ENCODE measurements at regions not wholly inside any gene's neighbourhood (a gene's known extent, or its start where the extent isn't known, plus 50 kb on each side); places are given as distances from the start of the nearest gene placed in this dataset.

GRCh38 chr5:5979377-5979760, 399.0 kb downstream of the MED10 start:
- TF ChIP-seq CTCF (IDR thresholded peaks at IDR 0.05) (no peak), POLR2AphosphoS5 (IDR thresholded peaks at IDR 0.05) (no peak), EP300 (IDR thresholded peaks at IDR 0.05) (no peak), POLR2A (IDR thresholded peaks at IDR 0.05; ENCODE audit: low read depth) (no peak)
- Histone ChIP-seq H3K4me3 (no peak overlapping the region), H3K4me1 (peaks cover 0 to 3% (median 0%) of the 10 kb centered on the region in 4 donors), H3K27ac (replicated peaks in 1 of 4) (no peak overlapping the region), H3K9me3 (no peaks in the 10 kb centered on the region), H3K36me3 (no peaks in the 10 kb centered on the region), H3K27me3 (peaks cover 0 to 9% (median 0%) of the 10 kb centered on the region in 4 donors)
- WGBS: 71% methylated on average over 3 of the region's 3 CpGs
- DNase-seq (ENCODE audit: extremely low spot score): peak; percentile 68
- intact Hi-C loops (cut with DNase I): no loop called here

- Histone ChIP-seq H3K27ac (replicated peaks in 1 of 4) (no peak overlapping the region), H3K4me1 (peaks cover 0 to 3% (median 0%) of the 10 kb centered on the region in 4 donors)
Observed at GRCh38 chr5:5978501-5979376, 399.6 kb downstream of the MED10 start.

GRCh38 chr5:5971203-5971602, 407.1 kb downstream of the MED10 start:
- peaks cover 0 to 8% (median 0%) of the 10 kb centered on the region in 4 donors for H3K27me3 ChIP-seq
- no peak overlapping the region for H3K4me3 ChIP-seq
- no peaks in the 10 kb centered on the region for H3K4me1 ChIP-seq
- no peaks in the 10 kb centered on the region for H3K9me3 ChIP-seq
- no peak for DNase-seq (ENCODE audit: extremely low spot score)
- WGBS: 94% methylated on average over 5 of the region's 5 CpGs
- no peak for TF ChIP-seq CTCF (IDR thresholded peaks at IDR 0.05)
- intact Hi-C loops (cut with DNase I): no loop called here
- no peak overlapping the region for H3K27ac ChIP-seq (replicated peaks in 1 of 4)
- H3K36me3 ChIP-seq: no peaks in the 10 kb centered on the region

More at GRCh38 chr5:5978501-5979376, 399.6 kb downstream of the MED10 start:
- peaks cover 0 to 9% (median 0%) of the 10 kb centered on the region in 4 donors for H3K27me3 ChIP-seq
- intact Hi-C loops (cut with DNase I): no loop called here
- TF ChIP-seq POLR2AphosphoS5 (IDR thresholded peaks at IDR 0.05): no peak
- no peak for TF ChIP-seq EP300 (IDR thresholded peaks at IDR 0.05)
- no peak for TF ChIP-seq CTCF (IDR thresholded peaks at IDR 0.05)
- no peak for TF ChIP-seq POLR2A (IDR thresholded peaks at IDR 0.05; ENCODE audit: low read depth)
- no peak overlapping the region for H3K4me3 ChIP-seq
- WGBS: 77% methylated on average over 10 of the region's 10 CpGs
- H3K36me3 ChIP-seq: no peaks in the 10 kb centered on the region
- no peaks in the 10 kb centered on the region for H3K9me3 ChIP-seq
- DNase-seq (ENCODE audit: extremely low spot score): peak; percentile 80

GRCh38 chr5:5969942-5970483, 408.3 kb downstream of the MED10 start:
- no peak overlapping the region for H3K27ac ChIP-seq (replicated peaks in 1 of 4)
- no peaks in the 10 kb centered on the region for H3K9me3 ChIP-seq
- no peak for DNase-seq (ENCODE audit: extremely low spot score)
- H3K36me3 ChIP-seq: no peaks in the 10 kb centered on the region
- H3K4me3 ChIP-seq: no peak overlapping the region
- TF ChIP-seq EP300 (IDR thresholded peaks at IDR 0.05) (no peak), POLR2AphosphoS5 (IDR thresholded peaks at IDR 0.05) (no peak), CTCF (IDR thresholded peaks at IDR 0.05) (no peak), POLR2A (IDR thresholded peaks at IDR 0.05; ENCODE audit: low read depth) (no peak)
- H3K27me3 ChIP-seq: no peaks in the 10 kb centered on the region
- H3K4me1 ChIP-seq: no peaks in the 10 kb centered on the region
- intact Hi-C loops (cut with DNase I): no loop called here
